PC-3 (cell line): ENCODE measurements at regions not wholly inside any gene's neighbourhood (a gene's known extent, or its start where the extent isn't known, plus 50 kb on each side); places are given as distances from the start of the nearest gene placed in this dataset.

ENCODE experiments used
- EZH2 ChIP-seq: fragments of 300-600 bp; sonication (generic); IDR thresholded peaks from one replicate; pipeline ENCODE4 v1.6.1; 2017; ENCODE audit warnings: antibody characterized with exemption, mild to moderate bottlenecking, low read length; ENCODE audit not compliant: unreplicated experiment
- TF ChIP-seq, protein P1 (sequence below): fragments of 300-600 bp; sonication (generic); conservative IDR thresholded peaks from 2 replicates; pipeline ENCODE4 v1.5.1; 2017; ENCODE audit warnings: antibody characterized with exemption, low read depth, mild to moderate bottlenecking, low read length

DNA sequence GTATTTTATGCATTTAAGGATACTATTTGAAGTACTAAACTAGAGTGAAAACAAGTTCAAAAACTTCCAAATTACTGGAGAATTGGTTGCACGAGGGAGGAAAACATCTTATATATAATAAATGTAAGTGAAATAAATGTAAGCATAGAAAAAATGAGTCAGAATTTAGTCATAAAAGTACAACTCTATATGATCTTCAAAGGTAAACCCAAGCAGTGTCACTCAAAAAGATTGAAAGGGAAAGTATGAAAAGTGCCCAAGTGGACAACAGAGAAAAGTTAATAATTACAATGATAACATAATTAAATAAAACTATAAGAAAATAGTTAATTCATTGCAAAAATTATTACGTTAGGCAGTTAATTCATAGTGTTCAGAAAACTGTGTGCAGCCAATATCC is 2288.5 kb upstream of the C9orf72 start:
- TF ChIP-seq, protein P1, sequence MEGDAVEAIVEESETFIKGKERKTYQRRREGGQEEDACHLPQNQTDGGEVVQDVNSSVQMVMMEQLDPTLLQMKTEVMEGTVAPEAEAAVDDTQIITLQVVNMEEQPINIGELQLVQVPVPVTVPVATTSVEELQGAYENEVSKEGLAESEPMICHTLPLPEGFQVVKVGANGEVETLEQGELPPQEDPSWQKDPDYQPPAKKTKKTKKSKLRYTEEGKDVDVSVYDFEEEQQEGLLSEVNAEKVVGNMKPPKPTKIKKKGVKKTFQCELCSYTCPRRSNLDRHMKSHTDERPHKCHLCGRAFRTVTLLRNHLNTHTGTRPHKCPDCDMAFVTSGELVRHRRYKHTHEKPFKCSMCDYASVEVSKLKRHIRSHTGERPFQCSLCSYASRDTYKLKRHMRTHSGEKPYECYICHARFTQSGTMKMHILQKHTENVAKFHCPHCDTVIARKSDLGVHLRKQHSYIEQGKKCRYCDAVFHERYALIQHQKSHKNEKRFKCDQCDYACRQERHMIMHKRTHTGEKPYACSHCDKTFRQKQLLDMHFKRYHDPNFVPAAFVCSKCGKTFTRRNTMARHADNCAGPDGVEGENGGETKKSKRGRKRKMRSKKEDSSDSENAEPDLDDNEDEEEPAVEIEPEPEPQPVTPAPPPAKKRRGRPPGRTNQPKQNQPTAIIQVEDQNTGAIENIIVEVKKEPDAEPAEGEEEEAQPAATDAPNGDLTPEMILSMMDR, result no peak
- TF ChIP-seq EZH2, result no peak
